ENCODE measurements at regions not wholly inside any gene's neighbourhood (a gene's known extent, or its start where the extent isn't known, plus 50 kb on each side); places are given as distances from the start of the nearest gene placed in this dataset.

DNA sequence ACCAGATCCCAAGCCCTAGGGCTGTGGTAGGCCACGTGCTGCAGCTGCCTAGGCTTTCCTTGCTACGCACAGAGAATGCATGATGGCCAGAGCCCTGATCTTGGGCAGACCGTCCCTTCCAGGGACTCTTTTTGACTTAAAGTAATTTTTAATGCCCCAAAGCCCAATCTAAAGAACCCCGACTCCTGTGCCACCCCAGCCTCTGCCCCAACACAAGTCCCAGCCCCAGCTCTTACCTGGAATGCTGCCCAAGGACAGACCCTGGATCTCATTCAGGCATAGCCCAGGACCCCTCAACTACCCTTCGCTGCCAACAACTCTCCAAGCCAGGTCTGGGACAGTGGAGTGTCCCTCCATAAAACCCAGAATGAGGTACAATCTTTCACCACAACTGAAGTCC is 211.7 kb upstream of the B3GAT1 start:
- H3K4me1 ChIP-seq (ENCODE audit: insufficient read depth, low read length), result no peaks in the 10 kb centered on the region
- H3K23me2 ChIP-seq (ENCODE audit: insufficient read length, low read depth, low read length, poor library complexity, severe bottlenecking), result no peaks in the 10 kb centered on the region
- no peak overlapping the region for H3K4ac ChIP-seq (ENCODE audit: low read depth, low read length)
- no peaks in the 10 kb centered on the region; a peak in 1 of 7 replicates for H3K36me3 Mint-ChIP-seq (ENCODE audit: insufficient read depth in 1 of 3, low read depth in 3 of 3)
- H3K79me1 ChIP-seq (ENCODE audit: insufficient read depth, low read depth, low read length, poor library complexity, severe bottlenecking), result no peaks in the 10 kb centered on the region
- no peak overlapping the region for H3T11ph ChIP-seq (ENCODE audit: low read length)
- no peak overlapping the region for H3K27ac ChIP-seq (ENCODE audit: insufficient read length, low read depth, low read length)
- no peak overlapping the region for H4K5ac ChIP-seq (ENCODE audit: insufficient read length, low read depth, low read length)
- H3K4me3 Mint-ChIP-seq, result no peak overlapping the region
- H2BK20ac ChIP-seq (ENCODE audit: low read depth, low read length, poor library complexity, severe bottlenecking), result no peak overlapping the region
- no peak overlapping the region for H3K9ac ChIP-seq (ENCODE audit: extremely low read depth, insufficient read length, low read length)
- peaks cover 2 to 3% of the 10 kb centered on the region in 2 experiments; a peak in 1 of 4 replicates for H3K4me1 Mint-ChIP-seq
- TF ChIP-seq, protein P1, sequence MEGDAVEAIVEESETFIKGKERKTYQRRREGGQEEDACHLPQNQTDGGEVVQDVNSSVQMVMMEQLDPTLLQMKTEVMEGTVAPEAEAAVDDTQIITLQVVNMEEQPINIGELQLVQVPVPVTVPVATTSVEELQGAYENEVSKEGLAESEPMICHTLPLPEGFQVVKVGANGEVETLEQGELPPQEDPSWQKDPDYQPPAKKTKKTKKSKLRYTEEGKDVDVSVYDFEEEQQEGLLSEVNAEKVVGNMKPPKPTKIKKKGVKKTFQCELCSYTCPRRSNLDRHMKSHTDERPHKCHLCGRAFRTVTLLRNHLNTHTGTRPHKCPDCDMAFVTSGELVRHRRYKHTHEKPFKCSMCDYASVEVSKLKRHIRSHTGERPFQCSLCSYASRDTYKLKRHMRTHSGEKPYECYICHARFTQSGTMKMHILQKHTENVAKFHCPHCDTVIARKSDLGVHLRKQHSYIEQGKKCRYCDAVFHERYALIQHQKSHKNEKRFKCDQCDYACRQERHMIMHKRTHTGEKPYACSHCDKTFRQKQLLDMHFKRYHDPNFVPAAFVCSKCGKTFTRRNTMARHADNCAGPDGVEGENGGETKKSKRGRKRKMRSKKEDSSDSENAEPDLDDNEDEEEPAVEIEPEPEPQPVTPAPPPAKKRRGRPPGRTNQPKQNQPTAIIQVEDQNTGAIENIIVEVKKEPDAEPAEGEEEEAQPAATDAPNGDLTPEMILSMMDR (conservative IDR thresholded peaks at IDR 0.05), result no peak
- H3K27me3 Mint-ChIP-seq (ENCODE audit: low read depth), result peaks cover 26% of the 10 kb centered on the region
- H3K4me2 ChIP-seq (ENCODE audit: insufficient read depth, insufficient read length, low read length), result no peak overlapping the region
- no peak overlapping the region for H4K91ac ChIP-seq (ENCODE audit: insufficient read length, low read depth, low read length)
- no peaks in the 10 kb centered on the region for H3K9me3 Mint-ChIP-seq
- H3K14ac ChIP-seq (ENCODE audit: insufficient read depth, low read length), result no peak overlapping the region
- H2BK120ac ChIP-seq (ENCODE audit: low read depth, low read length, poor library complexity, severe bottlenecking), result no peak overlapping the region
- H4K8ac ChIP-seq (replicated peaks; ENCODE audit: insufficient read length, low read depth, low read length), result no peak overlapping the region
- H3K9me3 ChIP-seq (ENCODE audit: control insufficient read depth, low read depth, low read length), result no peaks in the 10 kb centered on the region
- no peak overlapping the region for H2BK5ac ChIP-seq (ENCODE audit: insufficient read length, low read length)
- no peaks in the 10 kb centered on the region for H4K20me1 ChIP-seq (ENCODE audit: control insufficient read depth, insufficient read depth, insufficient read length)
- H3K27ac Mint-ChIP-seq, result no peak overlapping the region
- H3K27me3 ChIP-seq (ENCODE audit: insufficient read depth, low read length), result no peaks in the 10 kb centered on the region; the same call in 1 of the 2 replicates
- no peak overlapping the region for H3K23ac ChIP-seq (ENCODE audit: insufficient read length, low read depth, low read length)
- H2AFZ ChIP-seq (ENCODE audit: low read length), result no peak overlapping the region
- no peak overlapping the region for H3K18ac ChIP-seq (ENCODE audit: insufficient read length, low read depth, low read length)
- no peaks in the 10 kb centered on the region for H3K79me2 ChIP-seq (ENCODE audit: insufficient read depth, low read length)
- no CpG with 5 or more reads among the region's 5 CpGs for WGBS (ENCODE audit: extremely low coverage, insufficient read length, low lambda C conversion rate)
- no peak overlapping the region for H3K56ac ChIP-seq (ENCODE audit: insufficient read length, low read depth, low read length)
- H2BK12ac ChIP-seq (ENCODE audit: insufficient read length, low read depth, low read length), result no peak overlapping the region
- no peak overlapping the region for H2AK5ac ChIP-seq (ENCODE audit: insufficient read length, low read length)
- no peak for DNase-seq
- no peak overlapping the region for H2BK15ac ChIP-seq (ENCODE audit: low read depth, low read length)
